ENCODE measurements at regions not wholly inside any gene's neighbourhood (a gene's known extent, or its start where the extent isn't known, plus 50 kb on each side); places are given as distances from the start of the nearest gene placed in this dataset.
A peak's percentile ranks its signal among the peaks of the same experiment; 100 is the strongest.

- CTCF ChIA-PET, result no interaction called here
- no peak for ATAC-seq (ENCODE audit: poor library complexity)
- Mint-ChIP-seq H3K9me3 (no peaks in the 10 kb centered on the region), H3K4me1 (ENCODE audit: low read depth) (peaks cover 9% of the 10 kb centered on the region), H3K36me3 (ENCODE audit: low read depth) (peaks cover 7% of the 10 kb centered on the region), H3K27ac (no peak overlapping the region), H3K27me3 (no peaks in the 10 kb centered on the region), H3K4me3 (no peak overlapping the region)
- Histone ChIP-seq H3K4me3 (ENCODE audit: low read length) (no peak overlapping the region), H3K9me3 (ENCODE audit: control insufficient read depth in 1 of 2, insufficient read depth in 1 of 2, low read length in 2 of 2) (no peaks in the 10 kb centered on the region), H3K27me3 (ENCODE audit: control insufficient read depth in 1 of 2, insufficient read depth in 2 of 2, low read length in 2 of 2) (no peaks in the 10 kb centered on the region), H3K27ac (ENCODE audit: low read depth in 1 of 2, low read length in 2 of 2) (no peak overlapping the region), H3K36me3 (ENCODE audit: insufficient read depth, low read length) (no peaks in the 10 kb centered on the region), H3K4me1 (ENCODE audit: insufficient read depth, low read length) (no peaks in the 10 kb centered on the region)
- no peak for TF ChIP-seq CTCF (IDR thresholded peaks at IDR 0.05)
- intact Hi-C loops (cut with DNase I, micrococcal nuclease), result no loop called here
- no peak for DNase-seq
- POLR2A ChIA-PET, result no interaction called here
These were observed 55.5 kb downstream of the GSPT2 start for GRCh38 chrX:51798701-51799100.

DNA sequence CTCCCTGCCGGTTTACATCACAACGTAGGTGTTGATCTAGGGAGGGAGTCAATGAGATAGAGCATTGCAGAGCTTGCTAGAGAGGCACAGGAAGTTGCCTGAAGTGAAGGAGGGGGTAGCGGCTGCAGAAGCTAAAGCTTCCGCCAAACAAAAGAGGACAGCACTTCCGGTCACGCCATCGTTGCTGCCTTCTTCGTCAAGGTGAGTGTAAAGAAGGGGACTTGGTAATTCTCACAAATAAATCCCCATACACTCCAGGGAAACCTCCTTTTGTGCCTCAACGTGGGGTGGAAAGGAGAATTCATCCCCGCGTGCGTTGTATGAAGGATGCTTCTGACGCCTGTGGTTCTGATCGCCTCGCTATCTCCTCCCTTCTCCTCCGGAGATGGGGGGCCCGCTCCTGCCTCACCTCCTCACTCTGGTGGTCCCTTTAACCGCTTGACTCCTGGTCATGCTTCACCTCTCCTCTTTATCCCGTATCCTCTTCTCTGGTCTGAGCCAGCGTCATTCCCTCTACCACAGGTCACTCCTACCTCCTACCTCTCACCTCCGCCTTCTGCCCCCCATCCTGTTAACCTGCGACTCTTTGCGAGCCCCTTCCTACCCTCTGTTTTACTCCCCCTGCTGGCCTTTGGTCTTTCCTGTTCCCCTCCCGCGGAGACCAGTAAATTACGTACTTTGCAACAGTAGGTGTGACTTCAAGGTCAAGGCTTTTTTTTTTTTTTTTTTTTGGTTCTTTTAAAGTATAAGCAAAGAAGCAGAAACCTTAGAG, 59.9 kb downstream of the GSPT2 start:
- peak; percentile 86 for ATAC-seq (ENCODE audit: poor library complexity)
- peaks cover 2% of the 10 kb centered on the region for H3K4me1 ChIP-seq (ENCODE audit: insufficient read depth, low read length)
- TF ChIP-seq CTCF (IDR thresholded peaks at IDR 0.05), result peak; percentile 41
- H3K4me3 ChIP-seq (ENCODE audit: low read length), result peak overlapping the region; percentile 80
- H3K27me3 ChIP-seq (ENCODE audit: control insufficient read depth in 1 of 2, insufficient read depth in 2 of 2, low read length in 2 of 2), result no peaks in the 10 kb centered on the region
- H3K9me3 ChIP-seq (ENCODE audit: control insufficient read depth in 1 of 2, insufficient read depth in 1 of 2, low read length in 2 of 2), result no peaks in the 10 kb centered on the region
- Mint-ChIP-seq H3K4me1 (ENCODE audit: low read depth) (peaks cover 30% of the 10 kb centered on the region), H3K4me3 (peak overlapping the region; percentile 93), H3K27me3 (no peaks in the 10 kb centered on the region), H3K36me3 (ENCODE audit: low read depth) (peaks cover 18% of the 10 kb centered on the region), H3K9me3 (no peaks in the 10 kb centered on the region), H3K27ac (peak overlapping the region; percentile 94)
- DNase-seq, result peak; percentile 9 to 79 (median 42)
- intact Hi-C loops (cut with DNase I, micrococcal nuclease), result loop anchor here in 1 of 2 experiments (5.0 to 10.0 kb wide), 2 partner anchors 161 to 462 kb away; no protein-coding TSS in a partner anchor
- ChIA-PET CTCF (interaction anchor here (1.4 kb wide), 1 partner anchor 458 kb away, joined by 6 read pairs; no protein-coding TSS in a partner anchor), POLR2A (interaction anchor here (0.6 to 1.1 kb wide), 2 partner anchors 30 to 60 kb away, joined by 3 to 12 read pairs; partner anchors contain the start of gene GSPT2)
- H3K36me3 ChIP-seq (ENCODE audit: insufficient read depth, low read length), result peaks cover 5% of the 10 kb centered on the region
- peak overlapping the region; percentile 41 to 85 for H3K27ac ChIP-seq (ENCODE audit: low read depth in 1 of 2, low read length in 2 of 2)

DNA sequence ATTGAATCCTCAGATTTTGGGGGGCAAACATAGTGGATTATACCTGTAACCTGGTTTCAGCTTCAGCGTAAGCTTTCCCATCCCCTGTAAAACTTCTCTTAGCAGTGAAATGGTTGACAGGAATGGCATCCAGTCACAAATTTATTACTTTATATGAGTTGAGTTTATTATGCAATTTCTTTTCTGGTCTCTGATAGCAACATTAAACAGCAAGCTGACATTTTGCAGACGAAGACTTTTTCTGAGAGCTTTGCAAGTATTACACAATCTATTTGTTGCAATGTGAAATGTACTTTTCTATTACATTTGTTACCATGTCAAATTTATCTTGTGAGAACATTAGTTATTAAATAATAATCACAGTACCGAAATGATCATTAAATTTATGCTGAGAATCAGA, 60.6 kb downstream of the GSPT2 start:
- Histone ChIP-seq H3K4me1 (ENCODE audit: insufficient read depth, low read length) (peaks cover 2% of the 10 kb centered on the region), H3K27ac (ENCODE audit: low read depth in 1 of 2, low read length in 2 of 2) (no peak overlapping the region), H3K4me3 (ENCODE audit: low read length) (peak overlapping the region; percentile 80), H3K27me3 (ENCODE audit: control insufficient read depth in 1 of 2, insufficient read depth in 2 of 2, low read length in 2 of 2) (no peaks in the 10 kb centered on the region), H3K9me3 (ENCODE audit: control insufficient read depth in 1 of 2, insufficient read depth in 1 of 2, low read length in 2 of 2) (no peaks in the 10 kb centered on the region), H3K36me3 (ENCODE audit: insufficient read depth, low read length) (peaks cover 5% of the 10 kb centered on the region)
- TF ChIP-seq CTCF (IDR thresholded peaks at IDR 0.05), result no peak
- POLR2A ChIA-PET, result no interaction called here
- Mint-ChIP-seq H3K4me3 (peak overlapping the region; percentile 76), H3K27ac (peak overlapping the region; percentile 94), H3K4me1 (ENCODE audit: low read depth) (peaks cover 30% of the 10 kb centered on the region), H3K9me3 (no peaks in the 10 kb centered on the region), H3K36me3 (ENCODE audit: low read depth) (peaks cover 18% of the 10 kb centered on the region), H3K27me3 (no peaks in the 10 kb centered on the region)
- DNase-seq (no peak), ATAC-seq (ENCODE audit: poor library complexity) (no peak)
- intact Hi-C loops (cut with DNase I, micrococcal nuclease), result loop anchor here in 1 of 2 experiments (5.0 to 10.0 kb wide), 2 partner anchors 162 to 461 kb away; no protein-coding TSS in a partner anchor
- CTCF ChIA-PET, result interaction anchor here (1.4 kb wide), 1 partner anchor 458 kb away, joined by 6 read pairs; no protein-coding TSS in a partner anchor
